ENCODE measurements at regions not wholly inside any gene's neighbourhood (a gene's known extent, or its start where the extent isn't known, plus 50 kb on each side); places are given as distances from the start of the nearest gene placed in this dataset.

- DNase-seq (ENCODE audit: low read depth in 4 of 4, low spot score in 2 of 4) = peak in 1 of 4 donors; percentile 50
These were observed 126.7 kb downstream of the UNC5CL start for GRCh38 chr6:40912158-40912946.

GRCh38 chr6:40910260-40910893 lies 128.6 kb downstream of the UNC5CL start:
- no peak for DNase-seq (ENCODE audit: low read depth in 4 of 4, low spot score in 2 of 4)

GRCh38 chr6:40909811-40910210 lies 129.2 kb downstream of the UNC5CL start:
- DNase-seq (ENCODE audit: low read depth in 4 of 4, low spot score in 2 of 4) = no peak

DNA sequence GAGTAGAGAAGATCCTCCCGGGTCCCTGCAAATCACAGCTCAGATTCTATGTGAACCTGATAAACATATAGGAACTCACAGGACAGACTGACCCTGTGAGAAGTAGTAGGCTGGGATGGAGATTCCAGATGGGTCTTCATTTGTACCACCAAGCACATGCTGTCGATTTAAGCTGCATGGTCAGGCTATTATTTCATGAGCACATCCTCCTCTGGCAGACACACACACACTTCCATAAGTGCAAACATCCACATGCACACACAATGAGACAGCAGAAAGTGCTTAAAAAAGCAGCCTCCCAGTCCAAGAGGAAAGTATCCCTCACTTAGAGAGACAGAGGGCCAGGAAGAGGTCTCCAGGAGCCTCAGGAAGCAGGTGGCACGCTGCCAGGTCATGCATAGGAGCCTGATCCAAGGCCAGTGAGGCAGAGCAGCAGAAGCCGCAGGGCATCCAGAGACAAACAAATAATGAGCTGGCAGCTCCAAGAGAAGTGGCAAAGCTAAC lies 131.8 kb downstream of the UNC5CL start:
- no peak for DNase-seq (ENCODE audit: low read depth in 4 of 4, low spot score in 2 of 4)

- no peak for DNase-seq (ENCODE audit: low read depth in 4 of 4, low spot score in 2 of 4)
These were observed 132.3 kb downstream of the UNC5CL start for GRCh38 chr6:40906759-40907158.

DNA sequence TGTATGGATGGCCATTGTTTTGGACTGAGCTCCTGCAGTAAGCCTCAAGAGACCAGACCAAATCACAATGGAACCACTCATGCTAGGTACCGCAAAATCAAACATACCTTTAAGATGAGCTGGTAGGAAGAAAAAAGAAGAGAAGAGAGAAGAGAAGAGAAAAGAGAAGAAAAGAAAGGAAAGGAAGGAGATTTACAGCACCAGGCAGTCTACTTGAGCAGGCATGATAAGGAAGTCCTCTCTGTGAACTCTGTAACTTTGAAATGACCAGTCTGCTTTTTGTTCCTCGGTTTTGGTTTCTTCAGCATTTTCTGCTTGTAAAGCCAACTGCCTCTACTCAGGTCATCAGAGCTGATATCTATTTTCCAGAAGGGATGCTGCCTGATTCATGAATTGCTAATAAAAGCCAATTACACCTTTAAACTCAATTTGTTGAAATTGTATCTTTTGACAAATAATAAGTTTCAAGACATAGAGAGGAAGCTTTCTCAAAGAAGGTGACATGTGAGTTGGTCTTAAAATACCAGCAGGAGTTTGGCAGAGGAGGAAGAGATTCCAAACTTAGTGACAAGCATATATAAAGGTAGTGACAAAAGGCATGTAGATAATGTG lies 134.3 kb downstream of the UNC5CL start:
- no peak for DNase-seq (ENCODE audit: low read depth in 4 of 4, low spot score in 2 of 4)

DNA sequence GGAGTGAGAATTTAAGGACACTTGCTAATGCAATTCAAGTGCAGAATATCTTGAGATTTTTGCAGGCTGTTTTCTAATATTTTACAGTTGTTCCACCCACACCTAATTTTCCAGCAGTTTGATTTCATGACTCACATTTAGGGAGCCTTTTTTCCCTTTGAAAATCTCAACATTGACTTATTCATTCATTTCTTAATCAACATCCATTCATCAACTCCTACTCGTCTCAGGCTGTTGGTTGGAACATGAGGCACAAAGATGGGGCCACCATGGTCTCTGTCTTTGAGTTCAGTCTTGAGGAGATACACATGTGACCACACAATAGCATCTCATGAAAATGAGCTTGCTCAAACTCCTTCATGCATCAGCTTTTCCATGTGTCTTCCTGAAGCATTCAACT lies 135.6 kb downstream of the UNC5CL start:
- no peak for DNase-seq (ENCODE audit: low read depth in 4 of 4, low spot score in 2 of 4)

DNA sequence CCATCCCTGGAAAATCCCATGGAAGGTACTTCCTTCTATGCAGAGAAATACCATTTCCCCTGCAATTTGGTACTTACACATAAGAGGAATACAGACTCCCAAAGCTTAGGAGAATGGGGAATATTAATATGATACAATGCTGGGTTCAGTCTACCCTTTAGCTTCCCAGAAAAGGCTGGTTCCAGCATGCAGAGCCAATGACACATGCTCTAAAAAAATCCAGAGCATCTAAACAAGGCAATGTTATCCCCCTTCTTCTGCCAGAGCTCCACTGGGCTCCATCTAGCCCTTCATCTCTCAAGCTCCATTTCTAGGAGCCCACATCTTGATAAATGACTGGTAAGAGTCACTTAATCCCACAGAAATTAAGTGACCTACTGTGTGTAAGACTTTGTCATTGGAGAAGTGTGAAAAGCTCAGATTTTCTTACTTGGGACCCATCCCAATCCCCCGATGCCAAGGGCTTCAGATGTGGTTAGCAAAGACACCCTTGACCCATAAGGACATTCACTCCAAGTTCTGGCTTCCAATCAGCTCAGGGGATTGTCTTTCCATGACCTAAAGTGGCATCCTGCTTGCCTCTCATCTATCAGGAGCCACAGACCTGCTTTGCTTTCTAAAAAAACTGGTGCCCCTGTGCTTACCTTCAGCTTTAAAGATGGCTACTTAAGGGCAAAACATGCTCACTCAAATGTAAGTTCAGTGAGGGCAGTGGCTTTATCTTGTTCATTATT lies 137.5 kb downstream of the UNC5CL start:
- DNase-seq (ENCODE audit: low read depth in 4 of 4, low spot score in 2 of 4) = no peak

- DNase-seq (ENCODE audit: low read depth in 4 of 4, low spot score in 2 of 4) = no peak
These were observed 138.2 kb downstream of the UNC5CL start for GRCh38 chr6:40900791-40901190.

DNA sequence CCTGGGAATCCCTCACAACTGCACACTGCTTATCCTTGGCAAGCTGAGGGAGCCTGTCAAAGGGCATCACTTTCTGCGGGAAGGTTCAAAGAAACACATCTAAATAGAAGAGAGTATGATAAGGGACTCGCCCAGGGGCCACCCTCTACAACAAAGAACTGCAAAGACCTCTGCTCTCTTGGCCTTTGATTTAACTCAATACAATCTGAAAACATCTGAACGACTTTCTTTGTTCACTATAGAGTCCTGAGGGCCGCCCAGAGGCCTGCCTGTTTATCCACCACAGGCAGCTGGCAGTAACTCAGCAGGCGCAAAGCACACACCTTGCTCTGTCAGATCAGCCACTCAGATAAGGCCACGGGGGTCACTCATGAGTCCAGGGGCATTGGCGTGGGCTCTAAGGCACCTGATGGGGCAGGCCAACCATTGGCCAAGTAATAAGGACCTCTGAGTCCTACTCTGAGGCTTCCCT lies 139.3 kb downstream of the UNC5CL start:
- no peak for DNase-seq (ENCODE audit: low read depth in 4 of 4, low spot score in 2 of 4)

DNA sequence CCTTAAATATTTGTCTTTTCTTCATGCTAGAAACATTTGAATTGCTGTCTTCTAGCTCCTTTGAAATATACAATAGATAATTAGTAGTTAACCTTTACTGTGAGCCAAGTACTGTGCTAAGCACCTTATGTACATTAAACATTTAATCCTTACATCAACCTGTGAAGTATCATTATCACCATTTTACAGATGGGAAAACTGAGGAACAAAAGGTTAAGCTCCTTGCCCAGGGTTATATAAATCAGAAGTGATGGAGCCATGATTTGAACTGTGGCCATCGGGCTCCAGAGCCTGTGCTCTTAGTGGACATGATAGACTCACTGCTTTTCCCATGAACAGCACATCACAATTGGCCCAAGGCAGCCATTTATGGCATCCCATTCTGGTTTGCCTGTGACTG lies 140.9 kb downstream of the UNC5CL start:
- no peak for DNase-seq (ENCODE audit: low read depth in 4 of 4, low spot score in 2 of 4)

DNA sequence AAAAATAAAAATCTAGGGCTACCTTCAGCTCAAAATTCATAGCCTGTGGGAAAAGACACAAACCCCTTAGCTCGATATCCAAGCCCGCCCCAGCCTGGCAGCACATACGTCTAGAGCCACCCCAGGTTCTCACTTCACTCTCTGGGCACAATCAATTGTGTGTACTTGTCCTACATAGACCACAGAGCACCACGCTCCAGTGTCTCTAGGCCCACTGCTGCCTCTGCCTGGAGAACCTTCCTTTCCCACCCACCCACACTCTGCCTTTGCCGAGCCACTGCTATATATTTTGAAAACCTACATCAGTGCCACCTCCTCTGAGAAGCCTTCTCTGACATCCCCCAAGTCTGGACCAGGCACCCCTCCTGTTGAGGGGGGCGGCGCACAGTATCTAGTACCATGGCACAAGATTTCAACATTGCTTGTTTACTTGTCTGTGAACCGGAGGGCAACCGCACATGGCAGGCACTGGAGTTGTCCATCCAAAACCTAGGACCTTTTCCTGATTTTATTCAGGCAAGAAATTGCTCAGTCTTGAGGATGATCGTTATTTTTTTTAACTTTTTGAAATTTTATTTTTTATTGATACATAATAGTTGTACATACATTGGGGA lies 141.5 kb downstream of the UNC5CL start:
- no peak for DNase-seq (ENCODE audit: low read depth in 4 of 4, low spot score in 2 of 4)

GRCh38 chr6:40896696-40897095 lies 142.3 kb downstream of the UNC5CL start:
- DNase-seq (ENCODE audit: low read depth in 4 of 4, low spot score in 2 of 4) = no peak

- DNase-seq (ENCODE audit: low read depth in 4 of 4, low spot score in 2 of 4) = no peak
These were observed 143.8 kb downstream of the UNC5CL start for GRCh38 chr6:40894962-40895799.

DNA sequence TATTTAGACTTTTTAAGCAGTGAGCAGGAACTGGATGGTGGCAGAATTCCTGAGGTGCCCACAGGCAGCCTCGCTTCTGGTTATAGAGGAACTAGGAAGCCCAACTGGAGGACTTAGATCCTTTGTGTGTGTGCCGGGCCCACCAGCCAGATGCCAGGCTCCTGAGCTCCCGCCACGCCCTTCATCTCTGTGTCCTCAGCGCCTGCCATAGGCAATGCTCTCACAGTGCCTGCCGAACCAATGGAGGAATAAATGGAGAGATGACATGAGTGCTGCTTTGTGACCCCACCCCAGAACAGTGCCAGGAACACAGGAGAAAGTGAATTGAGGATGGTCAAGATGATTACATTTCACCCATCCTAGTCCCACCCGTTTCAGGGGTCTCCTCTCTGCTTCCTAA lies 146.0 kb downstream of the UNC5CL start:
- no peak for DNase-seq (ENCODE audit: low read depth in 4 of 4, low spot score in 2 of 4)

GRCh38 chr6:40892223-40892622 lies 146.8 kb downstream of the UNC5CL start:
- DNase-seq (ENCODE audit: low read depth in 4 of 4, low spot score in 2 of 4) = no peak

DNA sequence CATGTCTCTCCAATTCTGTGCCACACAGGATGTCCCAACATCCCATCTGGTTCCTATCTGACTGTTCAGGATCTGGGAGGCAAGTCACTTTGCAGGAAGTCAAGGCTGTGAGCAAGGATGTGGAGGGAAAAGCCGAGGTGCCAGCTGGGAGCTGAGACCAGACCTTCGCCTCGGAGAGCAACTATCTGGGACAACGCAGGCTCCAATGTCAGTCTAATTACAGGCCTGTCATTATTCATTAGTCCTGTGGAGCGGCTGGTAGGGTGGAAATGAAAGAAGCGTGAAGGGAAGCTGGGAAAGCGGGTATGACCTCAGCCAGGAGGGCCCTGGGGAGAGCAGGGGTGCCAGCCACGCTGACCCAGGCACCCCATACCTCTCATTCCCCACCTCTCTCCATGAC lies 147.3 kb downstream of the UNC5CL start:
- no peak for DNase-seq (ENCODE audit: low read depth in 4 of 4, low spot score in 2 of 4)

DNA sequence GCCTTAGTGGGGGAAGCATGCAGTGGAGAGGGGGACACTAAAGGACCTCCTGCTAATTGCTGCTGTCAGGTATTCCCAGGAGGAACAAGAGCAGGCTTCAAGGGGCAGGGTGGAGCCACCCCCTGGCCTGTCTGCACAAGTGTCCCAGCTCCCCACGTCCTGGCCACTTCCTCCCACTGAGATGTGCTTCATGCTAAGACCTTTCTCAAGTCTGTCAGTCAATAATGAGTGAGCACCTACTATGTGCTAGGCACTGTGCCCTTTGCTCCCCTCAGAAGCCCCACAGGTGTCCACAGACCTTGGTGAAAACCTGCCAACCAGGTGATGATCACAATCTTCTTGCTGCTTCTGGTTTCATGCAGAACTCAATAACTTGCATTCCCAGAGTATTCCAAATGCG lies 147.9 kb downstream of the UNC5CL start:
- no peak for DNase-seq (ENCODE audit: low read depth in 4 of 4, low spot score in 2 of 4)

DNA sequence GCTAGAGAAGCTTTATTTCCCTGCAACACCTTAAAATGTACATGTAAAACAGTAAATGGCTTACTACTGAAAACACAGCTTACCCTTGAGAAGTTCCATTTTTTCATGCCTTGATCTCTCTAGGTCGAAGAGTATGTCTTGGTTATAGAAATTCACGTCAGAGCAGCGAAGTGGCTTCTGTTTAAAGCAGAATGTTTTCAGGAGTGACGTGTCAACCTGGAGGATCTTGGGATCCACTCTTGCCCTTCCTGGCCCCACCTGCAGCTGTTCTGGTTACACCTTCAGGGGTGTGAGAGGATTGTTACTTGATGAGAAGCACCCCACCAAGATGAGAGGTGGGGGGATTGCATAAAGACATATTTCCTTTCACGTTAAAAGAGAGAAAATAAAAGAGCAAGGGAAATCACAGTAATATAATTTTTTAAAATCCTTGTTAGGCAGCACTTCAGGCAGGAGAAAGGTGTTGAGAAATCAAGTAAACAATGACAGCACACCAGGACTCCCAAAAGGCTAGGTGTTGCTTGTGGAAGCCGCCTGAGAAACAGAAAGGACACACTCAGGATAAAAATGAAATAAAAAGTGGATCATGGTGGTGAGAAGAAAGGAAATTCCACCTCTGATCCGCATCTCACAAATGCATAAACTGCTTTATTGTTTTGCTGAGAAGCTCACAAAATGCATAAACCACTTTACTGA lies 149.7 kb downstream of the UNC5CL start:
- DNase-seq (ENCODE audit: low read depth in 4 of 4, low spot score in 2 of 4) = no peak

Data from left renal cortex interstitium (tissue), 4 donors.